ENCODE measurements at regions not wholly inside any gene's neighbourhood (a gene's known extent, or its start where the extent isn't known, plus 50 kb on each side); places are given as distances from the start of the nearest gene placed in this dataset.

DNA sequence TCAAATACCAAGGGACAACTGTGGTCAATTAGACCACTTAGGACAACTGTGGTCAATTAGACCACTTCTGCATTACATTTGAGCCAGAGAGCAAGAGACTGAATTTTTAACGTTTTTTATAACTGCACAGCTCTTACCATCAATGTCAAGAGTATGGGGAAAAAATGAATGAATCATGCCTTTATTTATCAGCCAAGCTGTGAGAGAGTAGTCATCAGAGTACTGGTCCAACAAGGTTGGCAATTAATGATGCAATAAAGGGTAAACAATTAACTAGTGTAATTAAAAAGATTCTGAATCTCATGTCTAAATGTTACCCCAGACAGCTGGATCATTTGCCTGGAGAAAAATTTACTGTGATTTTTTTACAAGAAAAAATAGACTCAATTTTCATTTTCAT is 381.1 kb downstream of the LIG4 start:
- TF ChIP-seq, protein P1, sequence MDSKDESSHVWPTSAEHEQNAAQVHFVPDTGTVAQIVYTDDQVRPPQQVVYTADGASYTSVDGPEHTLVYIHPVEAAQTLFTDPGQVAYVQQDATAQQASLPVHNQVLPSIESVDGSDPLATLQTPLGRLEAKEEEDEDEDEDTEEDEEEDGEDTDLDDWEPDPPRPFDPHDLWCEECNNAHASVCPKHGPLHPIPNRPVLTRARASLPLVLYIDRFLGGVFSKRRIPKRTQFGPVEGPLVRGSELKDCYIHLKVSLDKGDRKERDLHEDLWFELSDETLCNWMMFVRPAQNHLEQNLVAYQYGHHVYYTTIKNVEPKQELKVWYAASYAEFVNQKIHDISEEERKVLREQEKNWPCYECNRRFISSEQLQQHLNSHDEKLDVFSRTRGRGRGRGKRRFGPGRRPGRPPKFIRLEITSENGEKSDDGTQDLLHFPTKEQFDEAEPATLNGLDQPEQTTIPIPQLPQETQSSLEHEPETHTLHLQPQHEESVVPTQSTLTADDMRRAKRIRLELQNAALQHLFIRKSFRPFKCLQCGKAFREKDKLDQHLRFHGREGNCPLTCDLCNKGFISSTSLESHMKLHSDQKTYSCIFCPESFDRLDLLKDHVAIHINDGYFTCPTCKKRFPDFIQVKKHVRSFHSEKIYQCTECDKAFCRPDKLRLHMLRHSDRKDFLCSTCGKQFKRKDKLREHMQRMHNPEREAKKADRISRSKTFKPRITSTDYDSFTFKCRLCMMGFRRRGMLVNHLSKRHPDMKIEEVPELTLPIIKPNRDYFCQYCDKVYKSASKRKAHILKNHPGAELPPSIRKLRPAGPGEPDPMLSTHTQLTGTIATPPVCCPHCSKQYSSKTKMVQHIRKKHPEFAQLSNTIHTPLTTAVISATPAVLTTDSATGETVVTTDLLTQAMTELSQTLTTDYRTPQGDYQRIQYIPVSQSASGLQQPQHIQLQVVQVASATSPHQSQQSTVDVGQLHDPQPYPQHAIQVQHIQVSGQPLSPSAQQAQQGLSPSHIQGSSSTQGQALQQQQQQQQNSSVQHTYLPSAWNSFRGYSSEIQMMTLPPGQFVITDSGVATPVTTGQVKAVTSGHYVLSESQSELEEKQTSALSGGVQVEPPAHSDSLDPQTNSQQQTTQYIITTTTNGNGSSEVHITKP (IDR thresholded peaks at IDR 0.05; ENCODE audit: partially characterized antibody): no peak
- TF ChIP-seq RBM25 (IDR thresholded peaks at IDR 0.05; ENCODE audit: low read depth, low read length, severe bottlenecking) (no peak), TAF15 (IDR thresholded peaks at IDR 0.05; ENCODE audit: low read depth, low read length) (no peak), JUND (IDR thresholded peaks at IDR 0.05; ENCODE audit: borderline replicate concordance, low read depth, low read length) (no peak), JUND (tag; IDR thresholded peaks at IDR 0.05; ENCODE audit: borderline replicate concordance, low read depth, low read length) (no peak), EP300 (IDR thresholded peaks at IDR 0.05; ENCODE audit: low read length) (no peak), POLR2A (conservative IDR thresholded peaks at IDR 0.05) (no peak)
- TF ChIP-seq, protein P2, sequence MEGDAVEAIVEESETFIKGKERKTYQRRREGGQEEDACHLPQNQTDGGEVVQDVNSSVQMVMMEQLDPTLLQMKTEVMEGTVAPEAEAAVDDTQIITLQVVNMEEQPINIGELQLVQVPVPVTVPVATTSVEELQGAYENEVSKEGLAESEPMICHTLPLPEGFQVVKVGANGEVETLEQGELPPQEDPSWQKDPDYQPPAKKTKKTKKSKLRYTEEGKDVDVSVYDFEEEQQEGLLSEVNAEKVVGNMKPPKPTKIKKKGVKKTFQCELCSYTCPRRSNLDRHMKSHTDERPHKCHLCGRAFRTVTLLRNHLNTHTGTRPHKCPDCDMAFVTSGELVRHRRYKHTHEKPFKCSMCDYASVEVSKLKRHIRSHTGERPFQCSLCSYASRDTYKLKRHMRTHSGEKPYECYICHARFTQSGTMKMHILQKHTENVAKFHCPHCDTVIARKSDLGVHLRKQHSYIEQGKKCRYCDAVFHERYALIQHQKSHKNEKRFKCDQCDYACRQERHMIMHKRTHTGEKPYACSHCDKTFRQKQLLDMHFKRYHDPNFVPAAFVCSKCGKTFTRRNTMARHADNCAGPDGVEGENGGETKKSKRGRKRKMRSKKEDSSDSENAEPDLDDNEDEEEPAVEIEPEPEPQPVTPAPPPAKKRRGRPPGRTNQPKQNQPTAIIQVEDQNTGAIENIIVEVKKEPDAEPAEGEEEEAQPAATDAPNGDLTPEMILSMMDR (IDR thresholded peaks at IDR 0.05 in 2 of 3, conservative IDR thresholded peaks at IDR 0.05 in 1 of 3; ENCODE audit: insufficient read depth in 2 of 3, low read depth in 1 of 3, low read length in 3 of 3): no peak

Measured in K562 (cell line).